GM19463 (cell line): ENCODE measurements at regions not wholly inside any gene's neighbourhood (a gene's known extent, or its start where the extent isn't known, plus 50 kb on each side); places are given as distances from the start of the nearest gene placed in this dataset.
"Not testable (repeated sequence)": the region's sequence is repeated elsewhere in the genome, so short reads cannot be mapped to it uniquely, and the experiment has no call there.

Experiments used
- ATAC-seq: cut with Tn5 transposase; IDR thresholded peaks from one replicate; pipeline ENCODE4 v1.9.1; 2021; ENCODE audit warnings: mild to moderate bottlenecking, moderate library complexity; ENCODE audit not compliant: unreplicated experiment

DNA sequence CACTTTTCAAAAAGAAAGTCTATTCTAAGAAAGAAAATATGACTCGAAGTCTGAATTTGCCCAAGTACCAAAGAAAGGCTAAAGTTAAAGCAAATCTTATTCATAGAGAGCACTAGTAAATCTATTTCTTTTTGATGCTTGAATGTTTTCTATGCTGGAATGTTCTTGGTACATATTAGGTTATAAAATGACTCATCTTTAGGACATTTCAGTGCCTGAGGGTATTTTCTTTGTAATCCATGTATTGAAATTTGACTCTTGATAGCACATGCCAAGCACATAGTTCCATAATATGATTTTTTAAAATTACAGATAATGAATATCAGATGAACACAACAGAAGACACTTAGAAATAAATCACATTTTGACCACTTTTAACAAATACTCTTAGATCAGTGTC is 232.8 kb downstream of the TRIML1 start:
- ATAC-seq: no peak

DNA sequence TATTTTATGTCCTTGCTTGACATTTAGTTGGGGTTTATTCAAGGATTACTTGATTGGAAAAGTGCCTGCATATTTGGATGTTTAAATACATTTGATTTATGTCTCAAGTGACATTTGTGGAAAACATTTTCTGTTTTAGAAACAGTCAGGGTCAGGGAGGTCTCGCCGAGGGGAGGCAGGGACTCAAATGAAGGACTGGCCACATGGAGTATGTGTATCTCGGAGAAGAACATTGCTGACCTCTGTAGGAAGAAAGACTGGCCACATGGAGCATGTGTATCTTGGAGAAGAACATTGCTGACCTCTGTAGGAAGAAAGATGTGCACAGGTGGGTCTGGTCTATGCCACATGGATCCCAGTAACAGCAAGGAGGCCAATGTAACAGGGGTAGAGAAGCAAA is 233.6 kb downstream of the TRIML1 start:
- no peak for ATAC-seq

DNA sequence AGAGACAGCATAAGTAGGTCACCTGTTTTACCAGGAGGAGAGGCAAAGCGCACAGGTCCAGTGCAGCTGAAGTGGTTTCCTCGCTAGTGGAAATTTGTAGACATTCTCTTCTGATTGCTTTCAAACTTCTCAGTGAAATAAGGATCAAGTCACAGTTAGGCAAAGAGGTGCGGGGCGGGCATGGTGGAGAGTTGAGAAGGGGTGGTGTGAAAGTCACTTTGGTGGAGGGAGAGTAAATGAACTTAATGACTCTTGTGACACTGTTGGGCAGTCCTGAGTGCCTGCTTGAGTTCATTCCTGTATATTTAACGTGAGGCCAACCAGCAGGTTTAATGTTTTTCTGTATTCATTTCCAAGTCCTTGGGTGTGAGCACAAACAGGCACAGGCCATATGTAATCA is 235.6 kb downstream of the TRIML1 start:
- ATAC-seq: no peak

DNA sequence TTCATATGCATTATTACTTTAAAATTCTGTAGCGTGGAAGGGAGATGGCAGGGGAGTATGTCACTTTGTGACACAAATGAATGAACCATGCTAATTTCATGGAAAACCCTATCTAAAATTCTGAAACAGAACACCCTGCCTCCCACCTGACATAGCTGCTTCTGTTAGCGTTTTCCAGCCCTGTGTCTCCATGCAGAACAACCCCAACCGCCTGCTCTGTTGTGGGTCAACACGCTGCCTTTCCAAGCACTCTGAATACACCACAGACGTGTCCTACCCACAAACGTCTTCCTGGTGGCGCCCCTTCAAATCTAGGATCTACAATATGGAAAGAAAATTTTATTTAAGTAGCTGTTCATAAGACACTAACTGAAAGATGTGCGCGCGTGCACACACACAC is 238.6 kb downstream of the TRIML1 start:
- no peak for ATAC-seq

- ATAC-seq: no peak
Observed at GRCh38 chr4:188383180-188383579, 243.9 kb downstream of the TRIML1 start.

DNA sequence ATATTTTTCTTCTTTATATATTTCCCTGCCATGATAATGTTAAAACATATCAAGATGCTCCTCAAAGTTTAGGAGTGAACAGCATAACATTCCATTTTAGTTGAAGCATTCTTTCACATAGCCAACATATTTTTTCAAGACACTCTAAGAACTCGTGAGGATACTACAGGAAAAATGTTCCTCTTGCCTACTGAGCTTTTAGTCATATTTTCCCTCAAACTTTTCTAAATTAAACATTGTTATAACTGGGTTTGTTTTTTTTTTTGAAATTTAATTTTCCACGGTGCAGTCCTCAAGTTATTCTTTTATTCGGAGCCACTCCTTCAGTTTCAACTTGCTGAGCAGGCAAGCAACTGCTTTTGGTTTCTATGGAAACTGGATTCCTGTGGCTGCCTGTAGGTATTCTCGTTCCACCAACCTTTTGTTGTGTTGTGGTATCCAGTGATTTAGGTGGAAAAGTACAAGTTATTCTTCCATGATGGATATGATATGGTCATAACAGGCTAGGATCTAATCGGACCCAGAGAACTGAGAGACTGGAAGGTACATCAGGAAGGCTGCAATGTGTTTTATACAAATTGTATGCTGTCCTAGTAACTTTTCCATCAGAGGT is 248.0 kb downstream of the TRIML1 start:
- no peak for ATAC-seq

GRCh38 chr4:188391349-188391748 is 252.1 kb downstream of the TRIML1 start:
- ATAC-seq: not testable (repeated sequence)

- no peak for ATAC-seq
Observed at GRCh38 chr4:188396037-188396436, 256.8 kb downstream of the TRIML1 start.

DNA sequence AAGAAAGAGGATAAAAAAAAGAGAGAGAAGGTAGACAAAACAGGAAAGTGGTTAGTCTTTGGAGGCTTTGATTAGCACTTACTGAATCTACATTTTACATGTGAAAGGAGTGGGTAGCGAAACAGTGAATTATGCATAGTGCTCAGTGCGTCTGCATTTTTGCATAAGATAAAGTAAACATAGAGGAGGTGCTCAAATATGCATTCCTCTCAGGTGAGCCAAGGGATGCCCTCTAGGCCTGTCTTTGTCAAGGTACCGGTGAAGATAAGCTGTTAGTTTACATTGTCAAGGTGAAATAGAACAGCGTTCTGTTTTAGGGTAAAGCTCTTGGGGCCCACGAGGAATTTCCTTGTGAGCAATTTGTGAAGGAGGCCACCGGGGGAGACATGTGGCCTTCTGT is 260.6 kb downstream of the TRIML1 start:
- ATAC-seq: no peak

GRCh38 chr4:188400451-188400850 is 261.2 kb downstream of the TRIML1 start:
- no peak for ATAC-seq

GRCh38 chr4:188403272-188403671 is 264.0 kb downstream of the TRIML1 start:
- ATAC-seq: no peak

DNA sequence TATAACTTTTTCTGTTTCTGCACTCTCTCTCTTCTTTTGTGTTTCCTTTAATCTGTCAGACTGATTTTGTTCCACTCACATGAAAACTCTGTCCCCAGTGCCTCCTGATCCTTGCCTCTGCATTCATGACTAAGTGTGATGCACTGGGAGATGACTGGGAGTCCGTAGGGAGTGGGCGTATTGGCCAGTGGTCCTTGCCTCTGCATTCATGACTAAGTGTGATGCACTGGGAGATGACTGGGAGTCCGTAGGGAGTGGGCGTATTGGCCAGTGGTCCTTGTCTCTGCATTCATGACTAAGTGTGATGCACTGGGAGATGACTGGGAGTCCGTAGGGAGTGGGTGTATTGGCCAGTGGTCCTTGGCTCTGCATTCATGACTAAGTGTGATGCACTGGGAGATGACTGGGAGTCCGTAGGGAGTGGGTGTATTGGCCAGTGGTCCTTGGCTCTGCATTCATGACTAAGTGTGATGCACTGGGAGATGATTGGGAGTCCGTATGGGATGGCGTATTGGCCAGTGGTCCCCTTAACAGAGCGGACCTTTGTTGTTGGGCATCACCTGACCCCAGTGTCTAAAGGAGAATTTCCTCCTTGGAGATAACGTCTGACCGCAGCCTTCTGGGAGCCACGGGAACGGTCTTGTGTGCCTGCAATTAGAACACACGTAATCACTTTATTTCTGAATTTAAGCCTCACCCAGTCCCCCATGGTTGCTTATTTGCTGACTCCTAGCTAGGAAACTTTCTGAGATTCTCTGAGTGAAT is 266.0 kb downstream of the TRIML1 start:
- not testable (repeated sequence) for ATAC-seq

- no peak for ATAC-seq
Observed at GRCh38 chr4:188408244-188409030, 269.2 kb downstream of the TRIML1 start.

DNA sequence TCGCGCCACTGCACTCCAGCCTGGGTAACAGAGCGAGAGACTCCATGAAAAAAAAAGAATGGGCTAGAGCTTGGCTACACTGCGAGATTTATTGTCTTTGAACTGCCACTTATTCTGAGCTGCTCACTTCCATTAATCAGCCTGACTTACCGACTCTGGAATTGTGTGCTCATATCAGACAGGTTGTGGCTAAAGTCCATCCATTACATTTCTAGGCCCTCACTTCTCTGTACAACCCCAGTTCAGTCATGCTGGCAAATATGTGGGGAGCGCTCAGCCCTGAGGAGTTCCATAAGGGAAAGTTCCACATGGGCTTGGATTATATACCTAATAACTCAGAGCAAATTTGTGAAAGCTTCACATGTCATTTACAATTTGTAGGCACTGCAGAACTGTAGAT is 270.6 kb downstream of the TRIML1 start:
- ATAC-seq: no peak

GRCh38 chr4:188411805-188412204 is 272.6 kb downstream of the TRIML1 start:
- ATAC-seq: no peak

- no peak for ATAC-seq
Observed at GRCh38 chr4:188412499-188412898, 273.3 kb downstream of the TRIML1 start.

GRCh38 chr4:188414441-188414840 is 275.2 kb downstream of the TRIML1 start:
- ATAC-seq: no peak

- no peak for ATAC-seq
Observed at GRCh38 chr4:188417181-188417580, 277.9 kb downstream of the TRIML1 start.

GRCh38 chr4:188423039-188423438 is 283.8 kb downstream of the TRIML1 start:
- no peak for ATAC-seq

DNA sequence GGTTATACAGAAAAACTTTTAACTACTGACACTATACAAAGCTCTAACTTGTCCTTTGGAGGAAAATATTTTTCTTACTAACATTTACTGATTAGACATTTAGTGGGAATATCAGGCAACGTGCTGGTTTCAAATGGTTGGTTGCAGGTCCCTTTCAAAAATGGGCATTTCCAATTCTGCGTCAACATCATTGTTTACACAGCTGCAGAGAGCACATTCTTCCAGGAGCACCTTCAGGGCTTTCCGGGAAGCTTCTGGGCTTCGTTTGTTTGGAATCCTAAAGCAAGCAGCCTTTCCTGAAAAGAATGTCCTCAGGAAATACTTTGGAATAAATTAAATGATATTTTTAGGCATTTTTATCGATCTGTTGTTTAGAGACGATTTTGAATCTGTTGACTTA is 289.7 kb downstream of the TRIML1 start:
- no peak for ATAC-seq

DNA sequence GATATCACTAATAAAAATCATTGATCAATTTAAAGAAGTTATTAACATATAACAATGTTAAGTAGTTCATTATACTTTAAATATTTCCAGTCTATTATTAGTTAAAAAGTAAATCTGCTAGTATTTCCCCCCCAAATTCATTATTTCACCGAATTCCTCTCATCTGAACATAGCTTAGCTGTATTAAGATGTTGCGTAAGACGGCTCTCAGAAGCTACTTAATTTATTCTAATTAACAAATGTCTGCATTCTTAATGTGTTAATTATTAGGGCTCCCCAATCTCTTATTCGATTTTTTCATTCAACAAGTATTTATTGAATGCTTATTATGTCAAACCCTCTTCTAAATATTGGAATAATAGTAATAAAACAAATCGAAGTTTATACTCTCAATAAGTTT is 290.7 kb downstream of the TRIML1 start:
- no peak for ATAC-seq

GRCh38 chr4:188430384-188430783 is 291.1 kb downstream of the TRIML1 start:
- no peak for ATAC-seq
